ENCODE measurements at regions not wholly inside any gene's neighbourhood (a gene's known extent, or its start where the extent isn't known, plus 50 kb on each side); places are given as distances from the start of the nearest gene placed in this dataset.

- TF ChIP-seq CTCF (IDR thresholded peaks at IDR 0.05) (no peak), POLR2AphosphoS5 (IDR thresholded peaks at IDR 0.05) (no peak), EP300 (IDR thresholded peaks at IDR 0.05) (no peak), POLR2A (IDR thresholded peaks at IDR 0.05) (no peak)
Measured at GRCh38 chr6:6808915-6809314, 220.4 kb downstream of the LY86 start.
